ENCODE measurements at regions not wholly inside any gene's neighbourhood (a gene's known extent, or its start where the extent isn't known, plus 50 kb on each side); places are given as distances from the start of the nearest gene placed in this dataset.

GRCh38 chr2:225170162-225170561 is 127.9 kb upstream of the DOCK10 start:
- Mint-ChIP-seq H3K27me3 (peaks cover 0 to 12% (median 4%) of the 10 kb centered on the region in 5 donors), H3K9me3 (peaks cover 0 to 1% (median 0%) of the 10 kb centered on the region in 11 donors), H3K4me3 (no peak overlapping the region), H3K36me3 (no peaks in the 10 kb centered on the region), H3K27ac (no peak overlapping the region), H3K4me1 (no peaks in the 10 kb centered on the region)
- ChIA-PET CTCF (no interaction called here), POLR2A (no interaction called here)
- ATAC-seq (no peak), DNase-seq (no peak)
- no peaks in the 10 kb centered on the region for H3K36me3 ChIP-seq (ENCODE audit: control insufficient read depth in 2 of 3, insufficient read depth in 3 of 3, low read length in 3 of 3)
- H3K4me1 ChIP-seq (ENCODE audit: control insufficient read depth in 2 of 2, insufficient read depth in 2 of 2, low read length in 2 of 2) = no peaks in the 10 kb centered on the region
- no peak overlapping the region for H3K4me3 ChIP-seq (ENCODE audit: low read length)
- H3K27ac ChIP-seq (ENCODE audit: low read depth, low read length) = no peak overlapping the region
- H3K9me3 ChIP-seq (ENCODE audit: control insufficient read depth in 2 of 3, low read length in 3 of 3) = no peaks in the 10 kb centered on the region
- no peaks in the 10 kb centered on the region for H3K27me3 ChIP-seq (ENCODE audit: control insufficient read depth in 2 of 2, insufficient read depth in 2 of 2, low read length in 2 of 2)
- intact Hi-C loops (cut with micrococcal nuclease) = no loop called here

- H3K27ac Mint-ChIP-seq = no peak overlapping the region
- H3K9me3 Mint-ChIP-seq = peaks cover 0 to 1% (median 0%) of the 10 kb centered on the region in 11 donors
- H3K27ac ChIP-seq (ENCODE audit: low read depth, low read length) = no peak overlapping the region
- H3K9me3 ChIP-seq (ENCODE audit: control insufficient read depth in 2 of 3, low read length in 3 of 3) = no peaks in the 10 kb centered on the region
- intact Hi-C loops (cut with micrococcal nuclease) = no loop called here
- no peaks in the 10 kb centered on the region for H3K27me3 ChIP-seq (ENCODE audit: control insufficient read depth in 2 of 2, insufficient read depth in 2 of 2, low read length in 2 of 2)
- H3K36me3 Mint-ChIP-seq = no peaks in the 10 kb centered on the region
- ChIA-PET POLR2A (no interaction called here), CTCF (no interaction called here)
- H3K4me1 ChIP-seq (ENCODE audit: control insufficient read depth in 2 of 2, insufficient read depth in 2 of 2, low read length in 2 of 2) = no peaks in the 10 kb centered on the region
- H3K4me1 Mint-ChIP-seq = peaks cover 0 to 5% (median 0%) of the 10 kb centered on the region in 7 donors
- DNase-seq (no peak), ATAC-seq (no peak)
- no peak overlapping the region for H3K4me3 ChIP-seq (ENCODE audit: low read length)
- no peak overlapping the region for H3K4me3 Mint-ChIP-seq
- H3K27me3 Mint-ChIP-seq = peaks cover 0 to 17% (median 9%) of the 10 kb centered on the region in 5 donors
- no peaks in the 10 kb centered on the region for H3K36me3 ChIP-seq (ENCODE audit: control insufficient read depth in 2 of 3, insufficient read depth in 3 of 3, low read length in 3 of 3)
Measured at GRCh38 chr2:225169396-225169795, 127.1 kb upstream of the DOCK10 start.

- CTCF ChIA-PET = no interaction called here
- H3K27ac ChIP-seq (ENCODE audit: low read depth, low read length) = no peak overlapping the region
- DNase-seq (no peak), ATAC-seq (no peak)
- H3K9me3 ChIP-seq (ENCODE audit: control insufficient read depth in 2 of 3, low read length in 3 of 3) = no peaks in the 10 kb centered on the region
- POLR2A ChIA-PET = no interaction called here
- H3K4me1 ChIP-seq (ENCODE audit: control insufficient read depth in 2 of 2, insufficient read depth in 2 of 2, low read length in 2 of 2) = no peaks in the 10 kb centered on the region
- intact Hi-C loops (cut with micrococcal nuclease) = no loop called here
- no peak overlapping the region for H3K4me3 Mint-ChIP-seq
- H3K4me3 ChIP-seq (ENCODE audit: low read length) = no peak overlapping the region
- no peaks in the 10 kb centered on the region for H3K36me3 Mint-ChIP-seq
- H3K36me3 ChIP-seq (ENCODE audit: control insufficient read depth in 2 of 3, insufficient read depth in 3 of 3, low read length in 3 of 3) = no peaks in the 10 kb centered on the region
- peaks cover 0 to 25% (median 8%) of the 10 kb centered on the region in 5 donors for H3K27me3 Mint-ChIP-seq
- no peak overlapping the region for H3K27ac Mint-ChIP-seq
- H3K27me3 ChIP-seq (ENCODE audit: control insufficient read depth in 2 of 2, insufficient read depth in 2 of 2, low read length in 2 of 2) = no peaks in the 10 kb centered on the region
- no peaks in the 10 kb centered on the region for H3K9me3 Mint-ChIP-seq
- H3K4me1 Mint-ChIP-seq = peaks cover 0 to 5% (median 0%) of the 10 kb centered on the region in 7 donors
Measured at GRCh38 chr2:225165052-225165451, 122.8 kb upstream of the DOCK10 start.

GRCh38 chr2:225164401-225165050 is 122.3 kb upstream of the DOCK10 start:
- H3K27me3 Mint-ChIP-seq = peaks cover 0 to 25% (median 8%) of the 10 kb centered on the region in 5 donors
- Histone ChIP-seq H3K27me3 (ENCODE audit: control insufficient read depth in 2 of 2, insufficient read depth in 2 of 2, low read length in 2 of 2) (no peaks in the 10 kb centered on the region), H3K9me3 (ENCODE audit: control insufficient read depth in 2 of 3, low read length in 3 of 3) (no peaks in the 10 kb centered on the region), H3K4me3 (ENCODE audit: low read length) (no peak overlapping the region), H3K27ac (ENCODE audit: low read depth, low read length) (no peak overlapping the region), H3K4me1 (ENCODE audit: control insufficient read depth in 2 of 2, insufficient read depth in 2 of 2, low read length in 2 of 2) (no peaks in the 10 kb centered on the region), H3K36me3 (ENCODE audit: control insufficient read depth in 2 of 3, insufficient read depth in 3 of 3, low read length in 3 of 3) (no peaks in the 10 kb centered on the region)
- peaks cover 0 to 5% (median 0%) of the 10 kb centered on the region in 7 donors for H3K4me1 Mint-ChIP-seq
- no peaks in the 10 kb centered on the region for H3K36me3 Mint-ChIP-seq
- ChIA-PET POLR2A (no interaction called here), CTCF (no interaction called here)
- H3K27ac Mint-ChIP-seq = no peak overlapping the region
- DNase-seq (no peak), ATAC-seq (peak; percentile 36)
- no peaks in the 10 kb centered on the region for H3K9me3 Mint-ChIP-seq
- no peak overlapping the region for H3K4me3 Mint-ChIP-seq
- intact Hi-C loops (cut with micrococcal nuclease) = no loop called here

- H3K9me3 ChIP-seq (ENCODE audit: control insufficient read depth in 2 of 3, low read length in 3 of 3) = no peaks in the 10 kb centered on the region
- no peaks in the 10 kb centered on the region for H3K36me3 Mint-ChIP-seq
- peaks cover 0 to 5% (median 0%) of the 10 kb centered on the region in 11 donors for H3K9me3 Mint-ChIP-seq
- no peaks in the 10 kb centered on the region for H3K4me1 Mint-ChIP-seq
- intact Hi-C loops (cut with micrococcal nuclease) = no loop called here
- H3K27me3 ChIP-seq (ENCODE audit: control insufficient read depth in 2 of 2, insufficient read depth in 2 of 2, low read length in 2 of 2) = no peaks in the 10 kb centered on the region
- no peak for DNase-seq
- no peak overlapping the region for H3K4me3 Mint-ChIP-seq
- H3K4me1 ChIP-seq (ENCODE audit: control insufficient read depth in 2 of 2, insufficient read depth in 2 of 2, low read length in 2 of 2) = no peaks in the 10 kb centered on the region
- peaks cover 0 to 13% (median 0%) of the 10 kb centered on the region in 5 donors for H3K27me3 Mint-ChIP-seq
- ChIA-PET POLR2A (no interaction called here), CTCF (no interaction called here)
- no peak overlapping the region for H3K27ac Mint-ChIP-seq
- H3K36me3 ChIP-seq (ENCODE audit: control insufficient read depth in 2 of 3, insufficient read depth in 3 of 3, low read length in 3 of 3) = no peaks in the 10 kb centered on the region
- no peak overlapping the region for H3K4me3 ChIP-seq (ENCODE audit: low read length)
- H3K27ac ChIP-seq (ENCODE audit: low read depth, low read length) = no peak overlapping the region
- ATAC-seq = no peak
Measured at GRCh38 chr2:225158360-225158759, 116.1 kb upstream of the DOCK10 start.

- no peak for ATAC-seq
- intact Hi-C loops (cut with micrococcal nuclease) = no loop called here
- POLR2A ChIA-PET = no interaction called here
- H3K27ac ChIP-seq (ENCODE audit: low read depth, low read length) = no peak overlapping the region
- Mint-ChIP-seq H3K27me3 (peaks cover 0 to 9% (median 0%) of the 10 kb centered on the region in 5 donors), H3K36me3 (no peaks in the 10 kb centered on the region), H3K4me1 (no peaks in the 10 kb centered on the region), H3K9me3 (peaks cover 0 to 5% (median 0%) of the 10 kb centered on the region in 11 donors), H3K4me3 (no peak overlapping the region), H3K27ac (no peak overlapping the region)
- H3K36me3 ChIP-seq (ENCODE audit: control insufficient read depth in 2 of 3, insufficient read depth in 3 of 3, low read length in 3 of 3) = no peaks in the 10 kb centered on the region
- H3K4me3 ChIP-seq (ENCODE audit: low read length) = no peak overlapping the region
- CTCF ChIA-PET = no interaction called here
- H3K27me3 ChIP-seq (ENCODE audit: control insufficient read depth in 2 of 2, insufficient read depth in 2 of 2, low read length in 2 of 2) = no peaks in the 10 kb centered on the region
- DNase-seq = no peak
- no peaks in the 10 kb centered on the region for H3K4me1 ChIP-seq (ENCODE audit: control insufficient read depth in 2 of 2, insufficient read depth in 2 of 2, low read length in 2 of 2)
- H3K9me3 ChIP-seq (ENCODE audit: control insufficient read depth in 2 of 3, low read length in 3 of 3) = no peaks in the 10 kb centered on the region
Measured at GRCh38 chr2:225156853-225157451, 114.7 kb upstream of the DOCK10 start.

- ATAC-seq = no peak
- POLR2A ChIA-PET = no interaction called here
- H3K4me1 Mint-ChIP-seq = no peaks in the 10 kb centered on the region
- no peaks in the 10 kb centered on the region for H3K27me3 ChIP-seq (ENCODE audit: control insufficient read depth in 2 of 2, insufficient read depth in 2 of 2, low read length in 2 of 2)
- H3K27ac Mint-ChIP-seq = no peak overlapping the region
- no peaks in the 10 kb centered on the region for H3K36me3 ChIP-seq (ENCODE audit: control insufficient read depth in 2 of 3, insufficient read depth in 3 of 3, low read length in 3 of 3)
- CTCF ChIA-PET = no interaction called here
- no peaks in the 10 kb centered on the region for H3K4me1 ChIP-seq (ENCODE audit: control insufficient read depth in 2 of 2, insufficient read depth in 2 of 2, low read length in 2 of 2)
- H3K36me3 Mint-ChIP-seq = peaks cover 0 to 14% (median 3%) of the 10 kb centered on the region in 5 donors
- H3K4me3 Mint-ChIP-seq = no peak overlapping the region
- H3K4me3 ChIP-seq (ENCODE audit: low read length) = no peak overlapping the region
- H3K9me3 Mint-ChIP-seq = peaks cover 0 to 22% (median 10%) of the 10 kb centered on the region in 11 donors
- no peak overlapping the region for H3K27ac ChIP-seq (ENCODE audit: low read depth, low read length)
- intact Hi-C loops (cut with micrococcal nuclease) = no loop called here
- H3K27me3 Mint-ChIP-seq = peaks cover 0 to 26% (median 3%) of the 10 kb centered on the region in 5 donors
- no peak for DNase-seq
- no peaks in the 10 kb centered on the region for H3K9me3 ChIP-seq (ENCODE audit: control insufficient read depth in 2 of 3, low read length in 3 of 3)
Measured at GRCh38 chr2:225140723-225141122, 98.5 kb upstream of the DOCK10 start.

Data from naive thymus-derived CD4-positive, alpha-beta T cell (primary cell).